ENCODE measurements at regions not wholly inside any gene's neighbourhood (a gene's known extent, or its start where the extent isn't known, plus 50 kb on each side); places are given as distances from the start of the nearest gene placed in this dataset.

GRCh38 chr13:50191004-50191403 is 175.8 kb downstream of the KCNRG start:
- Histone ChIP-seq H3K4me3 (ENCODE audit: low read depth, low read length) (no peak overlapping the region), H3K4me1 (ENCODE audit: control insufficient read depth, insufficient read depth, low read length) (peaks cover 8% of the 10 kb centered on the region), H3K27ac (ENCODE audit: extremely low read depth, low read depth, low read length) (no peak overlapping the region), H3K9me3 (ENCODE audit: control insufficient read depth, insufficient read depth, low read depth, low read length) (no peaks in the 10 kb centered on the region), H3K36me3 (ENCODE audit: control insufficient read depth in 2 of 2, insufficient read depth in 1 of 2, low read length in 2 of 2) (no peaks in the 10 kb centered on the region)
- CTCF ChIA-PET = interaction anchor here (0.6 to 1.8 kb wide), 2 partner anchors 10 to 67 kb away, joined by 3 to 5 read pairs; no protein-coding TSS in a partner anchor
- POLR2A ChIA-PET = no interaction called here
- TF ChIP-seq ZNF692 (tag by site-specific recombination; IDR thresholded peaks at IDR 0.05) = no peak
- TF ChIP-seq ZNF266 (tag by site-specific recombination; IDR thresholded peaks at IDR 0.05; ENCODE audit: low read depth) = no peak
- TF ChIP-seq PRDM6 (tag by site-specific recombination; IDR thresholded peaks at IDR 0.05) = peak; percentile 74
- TF ChIP-seq ZNF394 (tag by site-specific recombination; IDR thresholded peaks at IDR 0.05; ENCODE audit: borderline replicate concordance) = no peak
- TF ChIP-seq ZBTB21 (tag by site-specific recombination; IDR thresholded peaks at IDR 0.05) = no peak
- TF ChIP-seq YY2 (tag by site-specific recombination; IDR thresholded peaks at IDR 0.05) = no peak
- no peak for TF ChIP-seq MEIS1 (CRISPR knock-in tag; IDR thresholded peaks at IDR 0.05; ENCODE audit: borderline replicate concordance)
- no peak for TF ChIP-seq TSHZ1 (tag by site-specific recombination; IDR thresholded peaks at IDR 0.05; ENCODE audit: borderline replicate concordance)
- TF ChIP-seq FEZF1 (tag by site-specific recombination; IDR thresholded peaks at IDR 0.05) = 0 out of 2 replicates have a peak, but pooled peaks have one; percentile 22
- no peak for TF ChIP-seq SALL2 (tag by site-specific recombination; IDR thresholded peaks at IDR 0.05; ENCODE audit: borderline replicate concordance)
- peak; percentile 21; the same call in 1 of the 2 replicates for TF ChIP-seq PRDM1 (tag by site-specific recombination; IDR thresholded peaks at IDR 0.05)
- TF ChIP-seq ZNF169 (tag by site-specific recombination; IDR thresholded peaks at IDR 0.05) = no peak
- TF ChIP-seq ZNF174 (tag by site-specific recombination; IDR thresholded peaks at IDR 0.05) = no peak
- no peak for TF ChIP-seq ZNF488 (tag by site-specific recombination; IDR thresholded peaks at IDR 0.05)

- Histone ChIP-seq H3K4me3 (ENCODE audit: low read depth, low read length) (no peak overlapping the region), H3K36me3 (ENCODE audit: control insufficient read depth in 2 of 2, insufficient read depth in 1 of 2, low read length in 2 of 2) (no peaks in the 10 kb centered on the region), H3K27ac (ENCODE audit: extremely low read depth, low read depth, low read length) (no peak overlapping the region), H3K9me3 (ENCODE audit: control insufficient read depth, insufficient read depth, low read depth, low read length) (no peaks in the 10 kb centered on the region), H3K4me1 (ENCODE audit: control insufficient read depth, insufficient read depth, low read length) (peaks cover 8% of the 10 kb centered on the region)
- TF ChIP-seq ZNF423 (tag by site-specific recombination; IDR thresholded peaks at IDR 0.05) = no peak
- TF ChIP-seq PRDM1 (tag by site-specific recombination; IDR thresholded peaks at IDR 0.05) = no peak
- no peak for TF ChIP-seq ZNF48 (tag by site-specific recombination; IDR thresholded peaks at IDR 0.05)
- TF ChIP-seq ZNF175 (tag by site-specific recombination; IDR thresholded peaks at IDR 0.05) = no peak
- ChIA-PET CTCF (interaction anchor here (1.8 kb wide), 1 partner anchor 9 kb away, joined by 5 read pairs; no protein-coding TSS in a partner anchor), POLR2A (no interaction called here)
Measured at GRCh38 chr13:50192272-50192813, 177.1 kb downstream of the KCNRG start.

Data from HEK293 (cell line).